HEK293T (cell line): ENCODE measurements at regions not wholly inside any gene's neighbourhood (a gene's known extent, or its start where the extent isn't known, plus 50 kb on each side); places are given as distances from the start of the nearest gene placed in this dataset.
"Not testable (repeated sequence)": the region's sequence is repeated elsewhere in the genome, so short reads cannot be mapped to it uniquely, and the experiment has no call there.

Experiments used
- CTCF ChIA-PET: fragments of 350-600 bp; formaldehyde crosslinking; extraction: SDS; loops from one replicate; lab custom pipeline; 2021; ENCODE audit warnings: antibody characterized with exemption, inconsistent platforms; lab: Yijun Ruan, JAX
- POLR2A ChIA-PET: fragments of 350-600 bp; formaldehyde crosslinking; extraction: SDS; loops from one replicate; lab custom pipeline; 2020; ENCODE audit warnings: antibody characterized with exemption, inconsistent platforms; lab: Yijun Ruan, JAX
- DNase-seq: peaks from one replicate; pipeline ENCODE4 v3.0.0; 2012; ENCODE audit warnings: mixed read lengths; ENCODE audit errors: extremely low spot score
- ARNT ChIP-seq: fragments of 450-650 bp; IDR thresholded peaks from 2 replicates; pipeline ENCODE4 v1.6.1; 2017; ENCODE audit warnings: mild to moderate bottlenecking
- BHLHE40 ChIP-seq: fragments of 450-650 bp; IDR thresholded peaks from 2 replicates; pipeline ENCODE4 v1.6.1; 2016; ENCODE audit warnings: mild to moderate bottlenecking, moderate library complexity, borderline replicate concordance
- CTBP1 ChIP-seq: fragments of 450-650 bp; IDR thresholded peaks from 2 replicates; pipeline ENCODE4 v1.6.1; 2016; ENCODE audit warnings: borderline replicate concordance
- ELF4 ChIP-seq: fragments of 450-650 bp; IDR thresholded peaks from 2 replicates; pipeline ENCODE4 v1.6.1; 2017; ENCODE audit warnings: antibody characterized with exemption
- FOXA1 ChIP-seq: fragments of 450-650 bp; IDR thresholded peaks from 2 replicates; pipeline ENCODE4 v1.6.1; 2016; ENCODE audit warnings: mild to moderate bottlenecking
- FOXK2 ChIP-seq: fragments of 450-650 bp; IDR thresholded peaks from 2 replicates; pipeline ENCODE4 v1.6.1; 2016; ENCODE audit warnings: mild to moderate bottlenecking
- FOXM1 ChIP-seq: fragments of 450-650 bp; IDR thresholded peaks from 2 replicates; pipeline ENCODE4 v1.6.1; 2017; ENCODE audit warnings: mild to moderate bottlenecking, borderline replicate concordance
- HDGF ChIP-seq: fragments of 450-650 bp; IDR thresholded peaks from 2 replicates; pipeline ENCODE4 v1.6.1; 2017; ENCODE audit warnings: antibody characterized with exemption, borderline replicate concordance
- L3MBTL2 ChIP-seq: fragments of 450-650 bp; conservative IDR thresholded peaks from 2 replicates; pipeline ENCODE4 v1.6.1; 2016; ENCODE audit warnings: mild to moderate bottlenecking
- LEF1 ChIP-seq: fragments of 450-650 bp; IDR thresholded peaks from 2 replicates; pipeline ENCODE4 v1.6.1; 2017; ENCODE audit warnings: mild to moderate bottlenecking, borderline replicate concordance
- NFRKB ChIP-seq: fragments of 450-650 bp; IDR thresholded peaks from 2 replicates; pipeline ENCODE4 v1.6.1; 2016; ENCODE audit warnings: mild to moderate bottlenecking, moderate library complexity
- PKNOX1 ChIP-seq: fragments of 450-650 bp; IDR thresholded peaks from 2 replicates; pipeline ENCODE4 v1.6.1; 2016
- SP1 ChIP-seq: fragments of 450-650 bp; IDR thresholded peaks from 2 replicates; pipeline ENCODE4 v1.6.1; 2017
- SUZ12 ChIP-seq: fragments of 450-650 bp; IDR thresholded peaks from 2 replicates; pipeline ENCODE4 v1.6.1; 2016; ENCODE audit warnings: mild to moderate bottlenecking
- TARDBP ChIP-seq: fragments of 450-650 bp; IDR thresholded peaks from 2 replicates; pipeline ENCODE4 v1.6.1; 2016
- ZNF384 ChIP-seq: fragments of 450-650 bp; IDR thresholded peaks from 2 replicates; pipeline ENCODE4 v1.6.1; 2016

DNA sequence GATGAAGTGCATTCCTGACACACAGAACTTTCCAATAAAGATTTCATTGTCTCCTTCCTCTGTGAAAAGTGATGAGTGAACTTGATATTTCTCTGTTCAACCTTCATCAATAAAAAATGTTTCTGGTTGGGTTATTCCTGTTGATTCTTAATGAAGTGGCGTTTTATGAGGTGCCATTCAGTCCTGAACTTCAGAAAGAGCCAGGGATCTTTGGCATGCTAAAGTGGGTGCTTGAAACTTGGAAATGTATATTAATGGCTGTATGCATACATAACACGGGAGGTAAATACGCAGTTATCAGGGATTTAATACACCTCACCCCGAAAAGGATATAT lies 151.6 kb downstream of the ACTR3B start:
- no peak for TF ChIP-seq FOXA1
- TF ChIP-seq BHLHE40 = no peak
- TF ChIP-seq ZNF384 = no peak
- no peak for TF ChIP-seq ARNT
- TF ChIP-seq HDGF = no peak
- no peak for TF ChIP-seq ELF4
- no peak for TF ChIP-seq FOXM1
- no peak for TF ChIP-seq LEF1
- TF ChIP-seq CTBP1 = no peak
- TF ChIP-seq SP1 = no peak
- TF ChIP-seq L3MBTL2 = no peak
- no peak for TF ChIP-seq TARDBP
- TF ChIP-seq NFRKB = no peak
- no peak for TF ChIP-seq FOXK2
- no peak for TF ChIP-seq PKNOX1
- no peak for TF ChIP-seq SUZ12
- DNase-seq = no peak
- CTCF ChIA-PET = no interaction called here
- POLR2A ChIA-PET = no interaction called here

GRCh38 chr7:152911922-152912321 lies 152.4 kb downstream of the ACTR3B start:
- CTCF ChIA-PET = no interaction called here

GRCh38 chr7:152912511-152912910 lies 153.0 kb downstream of the ACTR3B start:
- CTCF ChIA-PET = no interaction called here

More at GRCh38 chr7:152911922-152912321, 152.4 kb downstream of the ACTR3B start:
- TF ChIP-seq FOXM1 (no peak), ZNF384 (no peak), NFRKB (no peak), ELF4 (no peak), FOXA1 (no peak), SUZ12 (no peak), SP1 (no peak), TARDBP (no peak), HDGF (no peak), ARNT (no peak), CTBP1 (no peak)
- POLR2A ChIA-PET = interaction anchor here (0.6 kb wide), 1 partner anchor 147 kb away, joined by 3 read pairs; no protein-coding TSS in a partner anchor
- DNase-seq = no peak

GRCh38 chr7:152913492-152913891 lies 153.9 kb downstream of the ACTR3B start:
- TF ChIP-seq ZNF384 = no peak
- no peak for TF ChIP-seq FOXA1
- TF ChIP-seq FOXM1 = no peak
- no peak for TF ChIP-seq HDGF
- no peak for TF ChIP-seq SUZ12
- TF ChIP-seq LEF1 = no peak
- no peak for TF ChIP-seq BHLHE40
- no peak for TF ChIP-seq FOXK2
- no peak for TF ChIP-seq SP1
- TF ChIP-seq TARDBP = no peak
- no peak for TF ChIP-seq PKNOX1
- TF ChIP-seq ELF4 = no peak
- no peak for TF ChIP-seq L3MBTL2
- no peak for TF ChIP-seq NFRKB
- no peak for TF ChIP-seq ARNT
- TF ChIP-seq CTBP1 = no peak
- no peak for DNase-seq
- CTCF ChIA-PET = no interaction called here
- POLR2A ChIA-PET = no interaction called here

More at GRCh38 chr7:152912511-152912910, 153.0 kb downstream of the ACTR3B start:
- DNase-seq = no peak
- POLR2A ChIA-PET = interaction anchor here (0.6 kb wide), 1 partner anchor 147 kb away, joined by 3 read pairs; no protein-coding TSS in a partner anchor
- 0 out of 2 replicates have a peak, but pooled peaks have one; percentile 33 for TF ChIP-seq CTBP1
- TF ChIP-seq SP1 = no peak
- peak; percentile 64 for TF ChIP-seq TARDBP

GRCh38 chr7:152914014-152914844 lies 154.7 kb downstream of the ACTR3B start:
- DNase-seq = no peak
- ChIA-PET CTCF (no interaction called here), POLR2A (no interaction called here)
- TF ChIP-seq NFRKB = no peak
- 0 out of 2 replicates have a peak, but pooled peaks have one; percentile 37 for TF ChIP-seq ZNF384
- 0 out of 2 replicates have a peak, but pooled peaks have one; percentile 7 for TF ChIP-seq SP1

DNA sequence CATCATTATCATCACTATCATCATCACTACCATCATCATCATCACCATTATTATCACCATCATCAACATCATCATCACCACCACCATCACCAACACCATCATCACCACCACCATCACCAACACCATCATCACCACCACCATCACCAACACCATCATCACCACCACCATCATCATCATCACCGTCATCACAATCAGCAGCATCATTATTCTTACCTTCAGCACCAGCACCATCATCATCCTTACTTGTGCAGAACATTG lies 155.2 kb downstream of the ACTR3B start:
- DNase-seq, CTCF ChIA-PET, POLR2A ChIA-PET: not testable (repeated sequence)

DNA sequence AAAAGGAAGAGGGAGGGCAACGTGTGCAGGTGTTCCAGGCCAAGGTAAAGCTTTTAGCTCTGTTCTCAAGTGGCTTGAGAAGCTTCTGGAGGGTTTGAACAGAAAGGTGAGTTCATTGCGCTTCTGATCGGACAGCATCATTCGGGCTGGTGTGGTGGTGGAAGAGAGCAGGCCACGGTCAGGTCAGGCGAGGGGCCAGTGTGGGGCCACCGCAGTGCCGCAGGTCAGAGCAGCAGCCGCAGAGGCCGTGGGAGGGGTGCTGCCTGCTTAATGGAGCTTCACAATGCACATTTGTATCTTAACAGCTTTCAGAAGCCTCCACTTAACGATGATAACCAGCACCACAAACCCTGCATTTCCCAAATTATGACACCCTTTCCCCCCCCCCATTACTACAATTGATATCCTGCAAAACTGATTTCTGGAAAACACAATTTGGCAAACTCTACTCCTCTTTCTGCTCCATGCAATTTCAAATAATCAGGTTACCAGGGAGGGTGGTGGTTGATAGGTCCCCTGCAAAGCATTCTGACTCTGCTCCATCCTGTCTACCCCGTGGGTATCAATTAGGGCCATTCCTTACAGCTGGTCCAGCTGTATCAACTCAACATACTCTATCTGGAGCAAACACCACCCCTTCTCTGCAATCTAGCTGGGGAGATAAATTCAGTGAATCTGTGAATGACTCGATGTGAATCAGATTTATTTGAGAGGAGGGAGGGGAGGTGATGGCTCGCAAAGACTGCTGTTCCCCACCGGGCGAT lies 162.9 kb downstream of the ACTR3B start:
- no peak for TF ChIP-seq SUZ12
- TF ChIP-seq TARDBP = no peak
- TF ChIP-seq FOXA1 = no peak
- TF ChIP-seq FOXK2 = no peak
- TF ChIP-seq PKNOX1 = no peak
- TF ChIP-seq L3MBTL2 = no peak
- TF ChIP-seq NFRKB = no peak
- no peak for TF ChIP-seq CTBP1
- TF ChIP-seq ELF4 = no peak
- no peak for TF ChIP-seq HDGF
- TF ChIP-seq SP1 = no peak
- no peak for TF ChIP-seq FOXM1
- CTCF ChIA-PET = no interaction called here
- POLR2A ChIA-PET = no interaction called here
- no peak for DNase-seq
